Stimulated activated CD4-positive, alpha-beta T cell treated with anti-CD3 and anti-CD28 coated beads, Interleukin-12 subunit alpha, Interleukin-12 subunit beta, amount 100 ng/mL, for 48 hours (primary cell): ENCODE measurements at regions not wholly inside any gene's neighbourhood (a gene's known extent, or its start where the extent isn't known, plus 50 kb on each side); places are given as distances from the start of the nearest gene placed in this dataset.
"Not testable (repeated sequence)": the region's sequence is repeated elsewhere in the genome, so short reads cannot be mapped to it uniquely, and the experiment has no call there.

Experiments
- DNase-seq, 3 donors: peaks; one replicate each; pipeline ENCODE4 v3.0.0-alpha.2; 2020; ENCODE audit warnings: low read depth in 2 of 3, low spot score in 1 of 3

GRCh38 chr6:11427723-11428245 lies 109.8 kb upstream of the TMEM170B start:
- no peak for DNase-seq

- DNase-seq, result no peak
Measured at GRCh38 chr6:11427091-11427722, 110.3 kb upstream of the TMEM170B start.

- DNase-seq, result no peak
Measured at GRCh38 chr6:11426571-11426970, 111.0 kb upstream of the TMEM170B start.

- no peak for DNase-seq
Measured at GRCh38 chr6:11425876-11426275, 111.7 kb upstream of the TMEM170B start.

- no peak for DNase-seq
Measured at GRCh38 chr6:11425431-11425871, 112.1 kb upstream of the TMEM170B start.

GRCh38 chr6:11424395-11425034 lies 113.0 kb upstream of the TMEM170B start:
- no peak for DNase-seq

GRCh38 chr6:11423667-11424066 lies 113.9 kb upstream of the TMEM170B start:
- DNase-seq, result no peak

- DNase-seq, result no peak
Measured at GRCh38 chr6:11423072-11423471, 114.5 kb upstream of the TMEM170B start.

GRCh38 chr6:11419763-11420453 lies 117.6 kb upstream of the TMEM170B start:
- no peak for DNase-seq

- DNase-seq, result no peak
Measured at GRCh38 chr6:11418290-11418905, 119.2 kb upstream of the TMEM170B start.

GRCh38 chr6:11416936-11417576 lies 120.5 kb upstream of the TMEM170B start:
- DNase-seq, result no peak

- DNase-seq, result not testable (repeated sequence)
Measured at GRCh38 chr6:11416099-11416935, 121.2 kb upstream of the TMEM170B start.

GRCh38 chr6:11415557-11415956 lies 122.0 kb upstream of the TMEM170B start:
- DNase-seq, result no peak

- DNase-seq, result no peak
Measured at GRCh38 chr6:11414176-11414963, 123.2 kb upstream of the TMEM170B start.

GRCh38 chr6:11413728-11414127 lies 123.8 kb upstream of the TMEM170B start:
- DNase-seq, result no peak

GRCh38 chr6:11413117-11413687 lies 124.3 kb upstream of the TMEM170B start:
- DNase-seq, result no peak

- no peak for DNase-seq
Measured at GRCh38 chr6:11412616-11413015, 124.9 kb upstream of the TMEM170B start.

GRCh38 chr6:11412011-11412424 lies 125.5 kb upstream of the TMEM170B start:
- no peak for DNase-seq

GRCh38 chr6:11411593-11411992 lies 126.0 kb upstream of the TMEM170B start:
- no peak for DNase-seq
